HG03521 (cell line): ENCODE measurements at regions not wholly inside any gene's neighbourhood (a gene's known extent, or its start where the extent isn't known, plus 50 kb on each side); places are given as distances from the start of the nearest gene placed in this dataset.
A peak's percentile ranks its signal among the peaks of the same experiment; 100 is the strongest.

Experiments used
- ATAC-seq: cut with Tn5 transposase; IDR thresholded peaks from one replicate; pipeline ENCODE4 v1.9.1; 2021; ENCODE audit warnings: mild to moderate bottlenecking, moderate library complexity; ENCODE audit not compliant: unreplicated experiment

DNA sequence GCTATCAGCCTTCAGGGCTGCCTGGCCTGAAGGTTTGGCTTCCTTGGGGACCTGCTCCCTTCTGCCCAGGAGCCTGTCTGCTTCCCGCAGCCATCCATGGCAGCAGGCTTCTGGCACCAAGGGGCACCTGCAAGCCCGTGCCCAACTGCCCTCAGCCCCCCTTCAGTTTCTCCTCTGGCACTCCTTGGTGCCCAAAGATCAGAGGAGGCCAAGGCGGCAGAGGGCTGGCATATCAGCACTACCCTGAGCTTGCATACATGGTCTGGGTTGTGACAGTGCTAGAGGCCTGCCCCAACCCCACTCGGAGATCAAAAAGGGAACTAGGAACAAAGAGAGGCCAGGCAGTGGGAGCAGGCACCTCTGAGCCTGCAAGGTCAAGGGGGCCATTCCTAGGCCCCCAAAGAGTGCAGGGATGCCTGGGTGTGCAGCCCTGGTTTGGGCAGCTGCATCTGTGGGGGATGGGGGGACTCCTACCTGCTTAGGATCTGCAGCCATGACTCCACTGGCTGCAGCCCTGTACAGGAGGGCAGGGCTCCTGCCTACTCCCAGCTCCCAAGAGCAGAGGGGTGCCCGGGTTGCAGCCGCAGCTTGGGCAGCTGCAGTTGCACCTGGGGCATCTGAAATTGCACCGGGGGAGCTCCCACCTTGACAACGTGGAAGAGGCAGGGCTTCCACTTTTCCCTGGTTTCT is 76.2 kb upstream of the TP63 start:
- ATAC-seq, result no peak

DNA sequence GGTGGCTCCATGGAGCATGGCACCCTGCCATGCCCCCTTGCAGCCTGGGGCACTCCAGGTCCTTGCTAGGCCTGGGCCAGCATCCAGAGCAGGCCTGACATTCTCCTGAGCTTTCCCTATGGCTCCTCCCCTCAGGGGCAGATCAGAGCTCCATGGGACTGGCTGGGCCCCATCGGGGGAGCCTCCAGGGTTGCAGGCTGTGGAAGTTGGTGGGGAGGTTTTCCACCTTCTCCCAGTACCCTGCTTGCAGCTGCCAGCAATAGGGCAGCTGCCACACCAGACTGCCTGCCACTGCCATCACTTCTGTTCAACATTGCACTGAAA is 75.7 kb upstream of the TP63 start:
- ATAC-seq, result no peak

DNA sequence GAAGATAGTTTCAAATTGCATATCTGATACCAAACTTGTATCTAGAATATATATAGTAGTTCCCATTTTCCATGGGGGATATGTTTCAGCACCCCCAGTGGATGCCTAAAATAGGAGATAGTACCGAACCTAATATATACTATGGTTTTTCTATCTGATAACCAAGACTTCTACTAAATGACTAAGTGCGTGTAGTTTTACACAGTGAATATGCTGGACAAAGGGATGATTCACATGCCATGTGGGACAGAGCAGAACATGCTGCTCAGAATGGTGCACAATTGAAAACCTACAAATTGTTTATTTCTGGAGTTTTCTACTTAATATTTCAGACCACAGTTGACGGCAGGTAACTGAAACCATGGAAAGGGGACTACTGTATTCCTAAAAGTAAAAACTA is 73.4 kb upstream of the TP63 start:
- ATAC-seq, result no peak

DNA sequence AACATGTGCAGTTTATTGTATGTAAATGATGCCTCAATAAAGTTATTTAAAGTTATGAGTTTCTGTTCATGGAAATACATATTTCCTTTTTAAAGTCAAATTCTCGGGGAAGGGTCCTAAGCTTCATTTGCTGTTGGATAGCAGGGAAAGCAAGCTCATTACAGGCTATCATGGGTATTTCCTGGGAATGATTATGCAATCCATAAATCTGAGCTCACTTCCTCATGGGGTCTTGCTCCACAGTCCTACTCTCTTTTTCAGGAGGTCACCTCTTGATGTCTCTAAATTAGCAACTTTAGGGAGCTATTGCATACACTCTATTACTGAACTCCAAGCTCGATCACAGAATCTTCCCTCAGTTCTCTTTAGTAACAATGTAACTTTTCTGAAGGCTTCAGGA is 69.9 kb upstream of the TP63 start:
- no peak for ATAC-seq

DNA sequence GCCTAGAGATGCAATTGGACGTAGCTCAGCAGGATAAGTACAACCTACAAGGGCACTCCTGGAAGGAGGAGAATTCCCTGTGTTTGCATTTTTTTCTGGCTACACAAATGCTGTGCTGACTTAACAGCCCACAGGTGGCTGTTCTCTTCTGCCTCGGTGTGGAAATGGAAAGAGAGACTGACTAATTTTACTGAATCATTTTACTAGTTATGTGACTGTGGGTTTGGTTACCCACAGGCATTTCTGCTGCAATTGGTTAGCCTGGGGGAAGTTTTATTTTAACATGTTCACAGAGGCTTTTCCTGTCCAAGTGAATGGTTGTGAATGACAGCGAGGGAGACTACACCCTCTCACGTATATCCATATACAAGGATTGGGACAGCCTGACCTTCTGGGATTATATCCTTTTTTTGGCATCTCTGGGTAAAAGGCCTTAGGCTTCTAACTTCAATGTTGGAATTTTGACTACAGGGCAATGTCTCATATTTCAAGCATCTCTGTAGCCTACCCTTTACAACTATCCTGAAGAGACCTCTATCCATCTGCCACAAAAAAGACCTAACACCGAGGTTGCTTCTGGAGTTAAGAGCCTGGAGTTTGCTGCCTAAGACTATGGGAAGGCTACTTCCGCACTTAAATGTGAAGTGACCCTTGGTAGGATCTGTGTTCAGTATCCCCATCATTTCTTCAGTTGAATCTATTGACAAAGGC is 67.2 kb upstream of the TP63 start:
- peak; percentile 90 for ATAC-seq

DNA sequence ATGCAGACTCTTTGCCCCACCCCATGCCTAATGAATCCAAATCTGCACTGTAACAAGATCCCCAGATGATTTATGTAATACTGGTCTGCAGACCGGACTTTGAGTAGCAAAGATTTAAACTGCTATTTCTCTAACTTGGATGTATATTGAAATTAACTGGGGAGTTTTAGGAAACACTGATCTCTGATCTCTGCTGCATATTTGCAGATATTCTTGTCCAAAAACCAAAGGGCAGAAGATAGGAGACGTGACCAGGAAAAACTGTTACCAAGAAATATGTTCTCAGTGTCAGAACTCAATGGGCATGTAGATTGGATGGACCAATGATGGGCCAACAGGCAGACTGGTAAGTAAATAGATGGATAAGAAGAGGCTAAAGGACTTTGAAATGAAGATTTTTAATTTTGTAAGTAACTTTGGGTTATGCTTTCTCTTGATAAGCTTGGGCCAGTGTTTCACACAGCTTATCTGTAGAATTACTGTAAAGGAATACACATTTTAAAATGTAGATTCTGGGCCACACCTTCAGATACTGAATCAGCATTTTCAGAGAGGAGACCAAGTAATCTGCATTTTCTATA is 64.5 kb upstream of the TP63 start:
- ATAC-seq, result no peak

DNA sequence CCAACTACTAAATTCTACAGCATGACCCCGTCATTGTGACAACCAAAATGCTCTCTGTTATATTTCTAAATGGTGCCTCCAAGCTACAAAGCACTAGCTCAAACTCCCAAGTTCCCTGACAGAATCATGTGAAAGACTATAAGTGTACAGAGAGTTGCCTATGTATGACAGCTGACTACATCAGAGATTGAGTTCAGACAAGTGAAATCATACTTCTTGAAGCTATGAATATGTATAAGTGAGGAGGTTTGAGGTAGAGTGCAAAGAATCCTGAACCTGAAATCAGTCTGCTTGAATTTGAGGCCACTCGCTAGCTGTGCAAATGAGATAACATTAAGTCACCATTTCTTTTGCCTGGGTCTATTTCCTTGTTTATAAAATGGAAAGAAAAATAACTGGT is 63.9 kb upstream of the TP63 start:
- ATAC-seq, result no peak

DNA sequence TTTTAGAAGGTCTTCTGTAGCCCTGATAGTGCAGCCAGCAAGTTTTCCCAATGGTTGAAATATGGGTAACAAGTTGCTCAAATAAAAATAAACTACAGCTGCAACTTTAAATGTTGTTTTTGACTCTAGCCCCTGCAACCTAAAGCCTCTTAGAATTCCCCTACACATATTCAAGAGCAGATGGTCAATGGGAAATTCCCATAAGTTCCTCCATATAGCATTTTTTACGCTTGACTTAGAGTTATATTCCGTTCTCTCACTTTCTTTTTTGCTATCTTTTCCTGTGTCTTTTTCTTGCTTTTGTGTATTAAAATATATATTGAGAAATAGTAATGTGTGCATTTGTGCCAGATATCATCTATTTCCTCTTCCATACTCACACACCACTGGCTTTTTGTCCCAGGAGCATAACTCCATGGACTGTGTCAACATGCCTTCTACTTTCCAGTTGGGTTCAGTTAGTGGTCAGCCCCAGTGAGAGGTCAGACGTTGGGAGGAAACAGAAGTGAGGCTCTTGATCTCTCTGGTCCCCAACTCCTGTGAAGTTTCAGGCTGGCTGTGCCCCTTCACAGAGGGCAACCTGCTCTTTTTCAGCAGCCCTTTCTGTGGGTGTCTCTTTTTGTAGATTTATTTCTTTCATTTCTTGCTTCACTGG is 63.3 kb upstream of the TP63 start:
- ATAC-seq, result no peak

DNA sequence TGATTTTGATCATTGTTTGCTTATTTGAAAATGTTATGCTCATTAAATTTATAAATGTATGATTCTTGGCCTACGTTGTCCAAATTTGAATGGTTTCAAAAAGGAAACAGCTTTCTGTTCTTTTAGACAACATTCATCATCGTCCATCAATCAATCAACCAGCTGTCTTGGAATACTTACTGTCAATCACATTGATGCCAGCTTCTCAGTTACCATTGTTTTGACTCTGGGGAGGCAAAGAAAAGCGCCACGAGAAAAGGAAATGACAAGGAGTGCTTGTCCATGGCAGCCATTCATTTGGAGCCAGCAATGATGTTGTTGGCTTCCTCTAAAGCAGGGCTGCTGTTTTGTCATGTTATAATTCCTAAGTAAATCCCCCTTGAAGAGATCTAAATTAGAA is 62.2 kb upstream of the TP63 start:
- no peak for ATAC-seq

DNA sequence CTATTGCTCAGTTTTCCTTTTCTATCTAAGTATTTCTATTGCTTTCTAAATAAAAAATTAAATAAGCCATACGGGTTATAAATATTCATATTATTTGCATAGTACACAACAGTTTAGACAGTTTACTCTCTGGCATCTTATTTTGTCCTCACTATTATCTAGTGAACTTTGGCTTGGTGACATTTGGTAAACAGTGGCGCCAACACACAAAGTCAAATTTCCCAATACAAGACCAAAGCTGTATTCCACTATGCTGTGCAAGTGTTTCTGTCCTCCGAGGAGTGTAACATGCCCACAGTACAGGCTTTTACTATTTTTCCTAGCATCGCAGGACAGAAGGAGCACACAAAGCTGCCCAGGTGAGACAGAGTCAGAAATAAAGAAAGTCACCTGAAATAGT is 61.7 kb upstream of the TP63 start:
- ATAC-seq, result no peak

DNA sequence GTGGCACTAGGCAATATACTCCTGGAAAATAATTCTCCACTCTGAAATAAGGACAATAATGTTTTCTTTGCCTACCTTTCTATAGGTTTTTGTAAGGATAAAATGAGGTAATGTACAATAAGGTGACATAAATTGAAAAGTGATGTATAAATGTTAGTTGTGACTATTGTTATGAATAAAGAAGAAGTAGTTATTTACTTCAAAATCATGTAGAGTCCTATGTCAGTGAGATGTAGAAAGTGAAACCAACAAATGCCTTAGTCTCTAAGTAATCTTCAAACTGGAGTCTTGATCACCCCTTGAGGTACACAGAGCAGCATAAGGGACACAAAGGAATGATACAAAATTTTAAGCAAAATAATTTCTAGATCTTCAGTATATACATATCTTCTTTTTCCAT is 60.3 kb upstream of the TP63 start:
- ATAC-seq, result peak; percentile 54

DNA sequence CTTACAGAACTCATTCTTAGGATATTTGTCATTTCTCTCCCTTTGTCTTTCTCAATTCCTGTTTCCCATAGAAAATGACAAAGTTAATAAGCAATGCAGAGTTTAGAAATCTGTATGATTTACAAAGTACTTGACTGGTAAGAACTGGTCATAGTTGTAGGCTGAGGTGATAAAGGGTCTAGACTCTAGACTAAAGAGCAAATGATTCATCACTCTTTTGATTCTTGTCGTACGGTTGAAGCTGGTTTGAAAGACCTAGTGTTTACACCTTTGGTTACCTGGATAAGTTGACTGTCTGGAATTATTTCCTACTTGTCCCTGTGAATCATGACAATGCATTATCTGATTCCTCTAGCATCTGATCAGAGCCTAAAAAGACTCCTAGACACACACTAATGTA is 58.9 kb upstream of the TP63 start:
- no peak for ATAC-seq

DNA sequence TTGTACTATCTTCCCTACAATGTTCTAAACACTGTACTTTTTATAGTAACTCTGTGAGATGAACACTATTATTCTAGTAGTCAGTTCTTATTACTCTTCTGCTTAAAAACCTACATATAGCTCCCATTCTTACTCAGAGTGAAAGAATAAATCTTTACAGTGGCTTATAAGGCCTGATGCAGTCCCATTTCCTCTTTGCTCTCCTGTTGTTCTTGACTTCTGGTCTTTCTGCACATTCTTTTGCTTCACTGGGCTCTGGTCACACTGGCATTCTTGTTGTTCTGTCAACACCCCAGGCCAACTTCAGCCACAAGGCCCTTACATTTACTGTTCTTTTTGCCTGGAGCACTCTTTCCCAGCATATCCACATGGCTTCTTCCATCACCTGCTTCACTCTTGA is 58.2 kb upstream of the TP63 start:
- ATAC-seq, result peak; percentile 44

DNA sequence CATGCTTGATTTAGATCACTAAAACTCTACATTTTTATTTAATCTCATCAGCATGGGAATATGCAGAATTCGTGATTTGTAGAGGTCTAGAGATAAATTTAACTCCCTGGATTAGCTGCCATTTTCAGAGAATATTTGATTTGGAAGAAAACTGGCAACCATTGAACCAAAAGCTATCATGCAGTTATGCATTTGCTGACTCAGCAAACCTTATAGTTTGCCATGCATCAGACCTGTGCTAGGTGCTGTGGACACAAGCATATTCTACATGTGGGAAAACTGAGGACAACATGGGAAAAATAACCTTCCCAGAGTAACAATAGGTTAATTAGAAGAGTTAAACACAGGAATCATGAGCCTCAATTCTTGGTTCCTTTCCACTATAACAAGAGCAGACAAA is 54.7 kb upstream of the TP63 start:
- no peak for ATAC-seq

DNA sequence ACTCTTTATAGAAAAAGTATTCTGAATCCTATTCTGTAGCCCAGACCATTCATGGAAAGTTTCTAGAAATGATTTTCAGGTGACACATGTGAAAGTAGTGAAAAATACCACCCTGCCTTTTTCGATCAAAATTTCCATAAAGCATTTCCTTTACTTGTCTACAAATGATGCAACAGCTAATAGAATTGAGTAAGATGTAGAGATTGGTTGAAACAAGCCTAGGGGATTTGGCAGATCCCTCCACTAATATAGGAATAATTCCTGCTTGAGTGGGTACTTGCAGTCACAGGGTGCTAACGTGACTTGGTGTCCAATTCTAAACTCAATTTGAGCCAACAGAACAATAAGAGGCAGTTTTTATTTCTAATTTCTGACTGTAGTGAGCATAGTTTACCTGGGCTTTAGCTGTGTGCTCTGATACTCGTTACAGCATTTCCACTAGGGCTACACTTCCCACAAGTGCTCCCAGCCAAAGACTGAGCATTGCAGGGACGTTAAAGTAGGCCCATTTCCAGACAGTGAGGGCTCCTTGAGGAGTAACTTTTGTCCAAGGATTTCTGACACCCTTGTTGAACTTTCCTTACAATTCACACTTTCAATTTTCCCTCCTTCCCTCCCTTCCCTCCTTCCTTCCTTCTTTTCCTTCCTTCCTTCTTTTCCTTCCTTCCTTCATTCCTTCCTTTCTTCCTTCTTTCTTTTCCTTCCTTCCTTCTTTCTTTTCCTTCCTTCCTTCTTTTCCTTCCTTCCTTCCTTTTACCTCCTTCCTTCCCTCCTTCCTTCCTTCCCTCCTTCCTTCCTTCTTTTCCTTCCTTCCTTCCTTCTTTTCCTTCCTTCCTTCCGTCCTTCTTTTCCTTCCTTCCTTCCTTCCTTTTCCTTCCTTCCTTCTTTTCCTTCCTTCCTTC is 53.9 kb upstream of the TP63 start:
- no peak for ATAC-seq

DNA sequence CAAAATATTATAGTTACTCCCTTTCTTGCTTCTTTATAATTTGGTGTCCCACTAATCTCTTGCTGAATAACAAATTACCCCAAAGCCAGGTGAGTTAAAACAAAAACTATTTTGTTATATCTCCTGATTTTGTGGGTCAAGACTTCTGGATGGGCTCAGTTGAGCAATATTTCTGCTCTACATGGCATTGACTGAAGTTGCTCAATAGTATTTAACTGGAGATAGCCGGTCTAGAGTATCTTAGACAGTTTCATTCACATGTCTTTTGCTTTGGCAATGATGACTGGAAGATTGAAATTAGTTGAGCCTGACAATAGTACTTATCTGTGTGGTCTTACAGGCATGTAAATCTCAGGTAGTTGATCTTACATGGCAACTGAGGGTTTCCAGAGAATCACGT is 51.0 kb upstream of the TP63 start:
- no peak for ATAC-seq
